ENCODE measurements at regions not wholly inside any gene's neighbourhood (a gene's known extent, or its start where the extent isn't known, plus 50 kb on each side); places are given as distances from the start of the nearest gene placed in this dataset.

DNA sequence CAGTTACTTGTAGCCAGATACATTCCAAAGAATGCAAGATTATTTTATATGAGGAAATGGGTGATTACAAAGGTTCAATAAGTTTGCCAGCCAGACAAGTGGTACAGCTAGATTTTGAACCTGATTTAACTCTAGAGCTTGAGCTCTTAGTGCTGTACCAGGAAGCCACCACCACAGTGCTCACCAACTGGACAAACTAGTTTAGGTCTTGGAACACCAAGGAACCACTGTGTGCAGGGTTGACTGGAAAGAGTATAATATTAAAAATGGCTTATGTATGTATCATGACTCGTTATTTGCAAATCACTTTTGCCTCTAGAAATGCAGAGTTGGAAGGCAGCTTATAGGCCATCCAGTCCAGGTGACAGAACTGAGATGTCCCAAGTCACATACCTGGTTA, 177.2 kb downstream of the TXNL1 start:
- H3K4me2 ChIP-seq (ENCODE audit: low read depth, low read length, poor library complexity, severe bottlenecking), result no peak overlapping the region
- H4K20me1 ChIP-seq (ENCODE audit: low read depth, low read length), result no peaks in the 10 kb centered on the region
- H3F3A ChIP-seq (ENCODE audit: insufficient read depth), result no peaks in the 10 kb centered on the region
- H3K9me2 ChIP-seq (replicated peaks; ENCODE audit: insufficient read depth, low read length), result no peaks in the 10 kb centered on the region
- H3K27ac ChIP-seq (ENCODE audit: low read depth, low read length), result no peak overlapping the region
- no peak overlapping the region for H3K9ac ChIP-seq (ENCODE audit: low read length)
- no peaks in the 10 kb centered on the region for H3K9me3 ChIP-seq (ENCODE audit: insufficient read depth, low read length)
- H3K79me2 ChIP-seq (ENCODE audit: insufficient read depth, low read length), result no peaks in the 10 kb centered on the region
- no peaks in the 10 kb centered on the region for H3K27me3 ChIP-seq (ENCODE audit: low read length)
- H2AFZ ChIP-seq (ENCODE audit: low read depth, low read length, severe bottlenecking), result no peak overlapping the region
- H3K36me3 ChIP-seq (ENCODE audit: low read length), result no peaks in the 10 kb centered on the region
- TF ChIP-seq, protein P1, sequence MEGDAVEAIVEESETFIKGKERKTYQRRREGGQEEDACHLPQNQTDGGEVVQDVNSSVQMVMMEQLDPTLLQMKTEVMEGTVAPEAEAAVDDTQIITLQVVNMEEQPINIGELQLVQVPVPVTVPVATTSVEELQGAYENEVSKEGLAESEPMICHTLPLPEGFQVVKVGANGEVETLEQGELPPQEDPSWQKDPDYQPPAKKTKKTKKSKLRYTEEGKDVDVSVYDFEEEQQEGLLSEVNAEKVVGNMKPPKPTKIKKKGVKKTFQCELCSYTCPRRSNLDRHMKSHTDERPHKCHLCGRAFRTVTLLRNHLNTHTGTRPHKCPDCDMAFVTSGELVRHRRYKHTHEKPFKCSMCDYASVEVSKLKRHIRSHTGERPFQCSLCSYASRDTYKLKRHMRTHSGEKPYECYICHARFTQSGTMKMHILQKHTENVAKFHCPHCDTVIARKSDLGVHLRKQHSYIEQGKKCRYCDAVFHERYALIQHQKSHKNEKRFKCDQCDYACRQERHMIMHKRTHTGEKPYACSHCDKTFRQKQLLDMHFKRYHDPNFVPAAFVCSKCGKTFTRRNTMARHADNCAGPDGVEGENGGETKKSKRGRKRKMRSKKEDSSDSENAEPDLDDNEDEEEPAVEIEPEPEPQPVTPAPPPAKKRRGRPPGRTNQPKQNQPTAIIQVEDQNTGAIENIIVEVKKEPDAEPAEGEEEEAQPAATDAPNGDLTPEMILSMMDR (IDR thresholded peaks at IDR 0.05; ENCODE audit: insufficient read depth, low read length, poor library complexity, severe bottlenecking), result no peak
- TF ChIP-seq EZH2phosphoT487 (conservative IDR thresholded peaks at IDR 0.05; ENCODE audit: low read length), result no peak
- H3K4me3 ChIP-seq (ENCODE audit: insufficient read depth, low read length, poor library complexity, severe bottlenecking), result no peak overlapping the region

DNA sequence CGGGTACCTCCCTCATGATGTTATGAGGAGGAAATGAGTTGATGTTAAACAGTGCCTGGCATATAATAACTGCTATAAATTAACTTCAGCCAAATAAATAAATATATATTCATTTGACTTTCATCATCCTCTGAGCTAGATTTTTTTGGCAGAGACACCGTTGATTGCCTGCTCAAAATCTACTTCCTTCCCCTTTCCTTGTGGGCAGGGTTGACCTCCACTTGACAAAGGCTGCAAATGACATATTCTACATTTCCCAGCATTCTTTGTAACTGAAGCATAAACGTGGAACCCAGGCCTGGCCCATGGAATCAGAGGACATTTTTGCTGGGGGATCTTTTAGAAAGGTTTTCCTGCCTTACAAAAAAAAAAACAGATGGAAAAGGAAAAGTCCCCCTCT, 177.8 kb downstream of the TXNL1 start:
- no peaks in the 10 kb centered on the region for H3F3A ChIP-seq (ENCODE audit: insufficient read depth)
- H3K36me3 ChIP-seq (ENCODE audit: low read length), result no peaks in the 10 kb centered on the region
- TF ChIP-seq, protein P1 (IDR thresholded peaks at IDR 0.05; ENCODE audit: insufficient read depth, low read length, poor library complexity, severe bottlenecking), result no peak
- no peak for TF ChIP-seq EZH2phosphoT487 (conservative IDR thresholded peaks at IDR 0.05; ENCODE audit: low read length)
- no peaks in the 10 kb centered on the region for H4K20me1 ChIP-seq (ENCODE audit: low read depth, low read length)
- H3K27me3 ChIP-seq (ENCODE audit: low read length), result no peaks in the 10 kb centered on the region
- H3K9me2 ChIP-seq (replicated peaks; ENCODE audit: insufficient read depth, low read length), result no peaks in the 10 kb centered on the region
- no peak overlapping the region for H3K4me3 ChIP-seq (ENCODE audit: insufficient read depth, low read length, poor library complexity, severe bottlenecking)
- no peak overlapping the region for H2AFZ ChIP-seq (ENCODE audit: low read depth, low read length, severe bottlenecking)
- H3K9me3 ChIP-seq (ENCODE audit: insufficient read depth, low read length), result no peaks in the 10 kb centered on the region
- H3K27ac ChIP-seq (ENCODE audit: low read depth, low read length), result no peak overlapping the region
- H3K79me2 ChIP-seq (ENCODE audit: insufficient read depth, low read length), result no peaks in the 10 kb centered on the region
- H3K9ac ChIP-seq (ENCODE audit: low read length), result no peak overlapping the region
- no peak overlapping the region for H3K4me2 ChIP-seq (ENCODE audit: low read depth, low read length, poor library complexity, severe bottlenecking)

DNA sequence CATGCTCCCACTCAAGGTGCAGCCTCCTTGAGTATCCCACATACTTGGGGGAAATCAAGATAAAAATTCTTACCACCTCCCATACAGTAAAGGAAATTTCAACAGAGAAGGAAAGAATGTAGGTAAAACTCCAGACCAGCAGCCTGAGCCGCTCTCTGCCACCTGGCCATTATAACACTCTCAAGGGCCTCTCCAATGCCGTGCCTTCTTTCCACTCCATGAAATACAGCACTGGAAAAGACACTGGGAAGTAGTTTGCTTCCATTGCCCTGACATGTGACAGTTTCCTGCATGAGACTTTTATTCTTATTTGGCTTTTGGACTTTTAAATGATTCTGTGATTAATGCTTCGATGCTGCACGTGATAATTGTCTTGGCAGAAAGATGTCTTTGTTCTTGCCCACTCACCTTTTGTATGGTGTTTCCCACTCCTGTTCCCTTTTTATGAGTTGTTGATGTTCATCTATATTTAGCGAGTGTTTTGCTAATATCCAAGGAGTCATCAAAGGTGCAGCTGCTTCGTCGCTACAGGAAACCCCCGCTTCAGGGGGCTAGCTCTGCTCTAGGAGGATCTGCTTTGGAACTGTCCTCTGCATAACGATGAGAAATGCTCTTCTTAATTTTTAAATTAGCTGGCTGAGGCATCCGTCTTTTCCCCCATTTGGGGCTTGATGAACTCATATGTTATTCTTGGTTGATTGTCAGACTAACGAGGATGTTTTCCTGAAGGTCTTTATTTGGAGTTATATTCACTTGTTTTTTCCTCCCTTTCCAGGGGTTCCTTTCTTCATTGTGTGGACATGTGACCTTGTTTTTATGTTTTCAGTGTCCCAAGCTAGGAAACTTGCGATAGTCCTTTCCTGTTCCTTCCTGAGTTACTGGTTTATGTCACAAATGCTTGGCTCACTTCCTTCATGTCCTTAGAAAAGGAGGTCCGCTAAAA, 179.4 kb downstream of the TXNL1 start:
- no peaks in the 10 kb centered on the region for H3K27me3 ChIP-seq (ENCODE audit: low read length)
- H3K4me3 ChIP-seq (ENCODE audit: insufficient read depth, low read length, poor library complexity, severe bottlenecking), result no peak overlapping the region
- H4K20me1 ChIP-seq (ENCODE audit: low read depth, low read length), result no peaks in the 10 kb centered on the region
- no peaks in the 10 kb centered on the region for H3K36me3 ChIP-seq (ENCODE audit: low read length)
- H3K9me2 ChIP-seq (replicated peaks; ENCODE audit: insufficient read depth, low read length), result no peaks in the 10 kb centered on the region
- no peaks in the 10 kb centered on the region for H3K79me2 ChIP-seq (ENCODE audit: insufficient read depth, low read length)
- no peaks in the 10 kb centered on the region for H3K9me3 ChIP-seq (ENCODE audit: insufficient read depth, low read length)
- no peak overlapping the region for H2AFZ ChIP-seq (ENCODE audit: low read depth, low read length, severe bottlenecking)
- H3K9ac ChIP-seq (ENCODE audit: low read length), result no peak overlapping the region
- H3K27ac ChIP-seq (ENCODE audit: low read depth, low read length), result no peak overlapping the region
- H3K4me2 ChIP-seq (ENCODE audit: low read depth, low read length, poor library complexity, severe bottlenecking), result no peak overlapping the region
- H3F3A ChIP-seq (ENCODE audit: insufficient read depth), result no peaks in the 10 kb centered on the region
- TF ChIP-seq, protein P1 (IDR thresholded peaks at IDR 0.05; ENCODE audit: insufficient read depth, low read length, poor library complexity, severe bottlenecking), result no peak
- no peak for TF ChIP-seq EZH2phosphoT487 (conservative IDR thresholded peaks at IDR 0.05; ENCODE audit: low read length)

Measured in SU-DHL-6 (cell line).